Mesothelial cell of epicardium (in vitro differentiated cells): ENCODE measurements at regions not wholly inside any gene's neighbourhood (a gene's known extent, or its start where the extent isn't known, plus 50 kb on each side); places are given as distances from the start of the nearest gene placed in this dataset.
A peak's percentile ranks its signal among the peaks of the same experiment; 100 is the strongest.
"Not testable (repeated sequence)": the region's sequence is repeated elsewhere in the genome, so short reads cannot be mapped to it uniquely, and the experiment has no call there.

ENCODE experiments used
- DNase-seq, 2 experiments: peaks; one replicate each; pipeline ENCODE4 v3.0.0; 2021; ENCODE audit warnings: low spot score in 2 of 2; ENCODE audit not compliant: unreplicated experiment in 2 of 2
- H3K27ac Mint-ChIP-seq: 2 replicates; pipeline ENCODE4 v1.8.0; 2021; ENCODE audit warnings: mixed read lengths
- H3K27me3 Mint-ChIP-seq: 2 replicates; pipeline ENCODE4 v1.8.0; 2021; ENCODE audit warnings: low read depth, mixed read lengths
- H3K36me3 Mint-ChIP-seq: 2 replicates; pipeline ENCODE4 v1.8.0; 2021; ENCODE audit warnings: mixed read lengths
- H3K4me1 Mint-ChIP-seq: 2 replicates; pipeline ENCODE4 v1.8.0; 2021; ENCODE audit warnings: mixed read lengths
- H3K4me3 Mint-ChIP-seq: 2 replicates; pipeline ENCODE4 v1.8.0; 2021; ENCODE audit warnings: mild to moderate bottlenecking, moderate library complexity, mixed read lengths
- H3K9me3 Mint-ChIP-seq: 2 replicates; pipeline ENCODE4 v1.8.0; 2021; ENCODE audit warnings: mixed read lengths
- CTCF ChIP-seq: fragments of 200-600 bp; sonication (generic); IDR thresholded peaks from one replicate; pipeline ENCODE4 v1.5.0; 2021; ENCODE audit warnings: antibody characterized with exemption; ENCODE audit not compliant: unreplicated experiment

GRCh38 chr6:28686446-28687027 lies 160.9 kb downstream of the GPX5 start:
- not testable (repeated sequence) for H3K36me3 Mint-ChIP-seq, DNase-seq, H3K9me3 Mint-ChIP-seq, H3K27ac Mint-ChIP-seq
- peak overlapping the region; percentile 38 for H3K4me3 Mint-ChIP-seq
- H3K27me3 Mint-ChIP-seq, result peaks cover 70% of the 10 kb centered on the region
- peak; percentile 90 for TF ChIP-seq CTCF
- H3K4me1 Mint-ChIP-seq, result peaks cover 21% of the 10 kb centered on the region

GRCh38 chr6:28687309-28687981 lies 161.8 kb downstream of the GPX5 start:
- not testable (repeated sequence) for H3K4me3 Mint-ChIP-seq, H3K36me3 Mint-ChIP-seq, H3K9me3 Mint-ChIP-seq, H3K27ac Mint-ChIP-seq, DNase-seq
- Mint-ChIP-seq H3K27me3 (peaks cover 72% of the 10 kb centered on the region), H3K4me1 (peaks cover 21% of the 10 kb centered on the region)

GRCh38 chr6:28691991-28692390 lies 166.3 kb downstream of the GPX5 start:
- Mint-ChIP-seq H3K4me1 (peaks cover 19% of the 10 kb centered on the region), H3K27me3 (peaks cover 85% of the 10 kb centered on the region)
- not testable (repeated sequence) for H3K27ac Mint-ChIP-seq, H3K36me3 Mint-ChIP-seq, H3K9me3 Mint-ChIP-seq, H3K4me3 Mint-ChIP-seq, DNase-seq

- Mint-ChIP-seq H3K4me3 (peak overlapping the region; percentile 58), H3K4me1 (peaks cover 9% of the 10 kb centered on the region)
Measured at GRCh38 chr6:28693033-28693750, 167.5 kb downstream of the GPX5 start.

GRCh38 chr6:28693751-28694443 lies 168.2 kb downstream of the GPX5 start:
- H3K27me3 Mint-ChIP-seq, result peaks cover 88% of the 10 kb centered on the region
- H3K36me3 Mint-ChIP-seq, result no peaks in the 10 kb centered on the region
- peak overlapping the region; percentile 58 for H3K4me3 Mint-ChIP-seq
- H3K4me1 Mint-ChIP-seq, result peaks cover 9% of the 10 kb centered on the region
- no peaks in the 10 kb centered on the region for H3K9me3 Mint-ChIP-seq
- no peak for TF ChIP-seq CTCF
- H3K27ac Mint-ChIP-seq, result no peak overlapping the region
- DNase-seq, result no peak

More at GRCh38 chr6:28693033-28693750, 167.5 kb downstream of the GPX5 start:
- Mint-ChIP-seq H3K9me3 (no peaks in the 10 kb centered on the region), H3K27me3 (peaks cover 86% of the 10 kb centered on the region), H3K36me3 (no peaks in the 10 kb centered on the region), H3K27ac (no peak overlapping the region)
- no peak for TF ChIP-seq CTCF
- no peak for DNase-seq

- peaks cover 85% of the 10 kb centered on the region for H3K27me3 Mint-ChIP-seq
- no peak for TF ChIP-seq CTCF
- no peak overlapping the region for H3K4me3 Mint-ChIP-seq
Measured at GRCh38 chr6:28695715-28696114, 170.0 kb downstream of the GPX5 start.

More at GRCh38 chr6:28695715-28696114, 170.0 kb downstream of the GPX5 start:
- DNase-seq, result no peak
- Mint-ChIP-seq H3K9me3 (no peaks in the 10 kb centered on the region), H3K36me3 (no peaks in the 10 kb centered on the region), H3K4me1 (peaks cover 9% of the 10 kb centered on the region), H3K27ac (no peak overlapping the region)
